Upper lobe of right lung (tissue), 1 donor: ENCODE measurements at regions not wholly inside any gene's neighbourhood (a gene's known extent, or its start where the extent isn't known, plus 50 kb on each side); places are given as distances from the start of the nearest gene placed in this dataset.

Experiments used
- ATAC-seq: fragments of 200-7000 bp; cut with Tn5 transposase; one replicate; pipeline ENCODE4 v1.9.1; 2020; ENCODE audit warnings: mild to moderate bottlenecking, moderate library complexity
- DNase-seq: peaks from one replicate; pipeline ENCODE4 v3.0.0-alpha.2; 2020
- H3K27ac ChIP-seq: fragments of 200-600 bp; one replicate; pipeline ENCODE4 v1.8.0; 2022
- H3K27me3 ChIP-seq: fragments of 200-600 bp; one replicate; pipeline ENCODE4 v1.8.0; 2022; ENCODE audit warnings: mild to moderate bottlenecking
- H3K36me3 ChIP-seq: fragments of 200-600 bp; one replicate; pipeline ENCODE4 v1.8.0; 2022
- H3K4me1 ChIP-seq: fragments of 200-600 bp; one replicate; pipeline ENCODE4 v1.8.0; 2022
- H3K4me3 ChIP-seq: fragments of 200-600 bp; one replicate; pipeline ENCODE4 v1.8.0; 2022; ENCODE audit warnings: mild to moderate bottlenecking
- H3K9me3 ChIP-seq: fragments of 200-600 bp; one replicate; pipeline ENCODE4 v1.8.0; 2022
- intact Hi-C: fragments of 100-400 bp; cut with DNase I; formaldehyde crosslinking; loops from one replicate; pipeline ENCODE4 v1.11.0; 2022
- TF ChIP-seq, protein P1 (sequence below): fragments of 200-600 bp; IDR thresholded peaks from one replicate; pipeline ENCODE4 v1.8.0; 2022; ENCODE audit warnings: antibody characterized with exemption
- donor health status: DM: no; HTN: yes; CAD: no; lungs with severe emphysema.

DNA sequence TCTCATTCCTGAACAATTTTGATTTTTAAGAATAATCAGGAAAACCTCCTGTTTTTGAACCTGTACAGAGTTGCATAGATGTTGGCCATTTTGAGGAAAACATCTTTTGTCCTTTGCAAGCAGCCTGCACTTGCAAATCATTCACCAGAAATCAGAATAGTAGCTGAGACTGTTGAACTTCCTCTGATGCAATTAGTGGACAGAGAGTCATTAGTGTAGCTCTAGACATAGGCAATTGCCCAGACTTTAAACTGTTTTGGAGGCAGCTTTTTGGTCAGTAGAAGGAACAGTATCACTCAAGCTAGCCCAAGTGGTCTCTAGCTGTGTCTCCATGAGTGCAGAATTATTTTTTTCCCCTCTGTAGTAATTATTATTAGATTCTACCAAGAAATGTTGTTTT is 326.1 kb downstream of the PIK3C3 start:
- TF ChIP-seq, protein P1, sequence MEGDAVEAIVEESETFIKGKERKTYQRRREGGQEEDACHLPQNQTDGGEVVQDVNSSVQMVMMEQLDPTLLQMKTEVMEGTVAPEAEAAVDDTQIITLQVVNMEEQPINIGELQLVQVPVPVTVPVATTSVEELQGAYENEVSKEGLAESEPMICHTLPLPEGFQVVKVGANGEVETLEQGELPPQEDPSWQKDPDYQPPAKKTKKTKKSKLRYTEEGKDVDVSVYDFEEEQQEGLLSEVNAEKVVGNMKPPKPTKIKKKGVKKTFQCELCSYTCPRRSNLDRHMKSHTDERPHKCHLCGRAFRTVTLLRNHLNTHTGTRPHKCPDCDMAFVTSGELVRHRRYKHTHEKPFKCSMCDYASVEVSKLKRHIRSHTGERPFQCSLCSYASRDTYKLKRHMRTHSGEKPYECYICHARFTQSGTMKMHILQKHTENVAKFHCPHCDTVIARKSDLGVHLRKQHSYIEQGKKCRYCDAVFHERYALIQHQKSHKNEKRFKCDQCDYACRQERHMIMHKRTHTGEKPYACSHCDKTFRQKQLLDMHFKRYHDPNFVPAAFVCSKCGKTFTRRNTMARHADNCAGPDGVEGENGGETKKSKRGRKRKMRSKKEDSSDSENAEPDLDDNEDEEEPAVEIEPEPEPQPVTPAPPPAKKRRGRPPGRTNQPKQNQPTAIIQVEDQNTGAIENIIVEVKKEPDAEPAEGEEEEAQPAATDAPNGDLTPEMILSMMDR, result no peak

DNA sequence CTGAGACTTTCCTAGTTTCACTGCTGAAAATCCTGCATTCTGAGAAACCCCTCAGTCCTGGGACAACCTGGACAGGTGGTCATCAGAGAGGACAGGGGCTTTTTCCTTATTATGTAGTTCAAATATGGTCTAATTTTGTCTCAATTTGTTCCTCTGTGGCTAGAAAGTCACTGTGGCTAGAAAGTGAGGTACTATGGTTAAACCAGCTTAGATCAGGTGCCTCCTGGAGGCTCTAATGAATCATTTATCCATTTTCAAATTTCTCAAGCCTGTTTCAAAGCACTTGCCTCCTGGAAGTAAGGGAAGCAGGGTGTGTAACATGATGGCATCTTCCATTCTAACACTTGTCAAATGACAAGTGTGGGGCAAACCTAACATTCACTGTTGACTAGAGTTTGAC is 326.8 kb downstream of the PIK3C3 start:
- no peaks in the 10 kb centered on the region for H3K9me3 ChIP-seq
- H3K4me1 ChIP-seq, result no peaks in the 10 kb centered on the region
- no peak overlapping the region for H3K27ac ChIP-seq
- ATAC-seq (no peak), DNase-seq (no peak)
- no peaks in the 10 kb centered on the region for H3K27me3 ChIP-seq
- no peak overlapping the region for H3K4me3 ChIP-seq
- H3K36me3 ChIP-seq, result no peaks in the 10 kb centered on the region
- TF ChIP-seq, protein P1, result no peak
- intact Hi-C loops, result no loop called here

More for the DNA sequence above, 326.1 kb downstream of the PIK3C3 start:
- Histone ChIP-seq H3K9me3 (no peaks in the 10 kb centered on the region), H3K27ac (no peak overlapping the region), H3K4me1 (no peaks in the 10 kb centered on the region), H3K27me3 (no peaks in the 10 kb centered on the region), H3K4me3 (no peak overlapping the region), H3K36me3 (no peaks in the 10 kb centered on the region)
- DNase-seq (no peak), ATAC-seq (no peak)
- intact Hi-C loops, result no loop called here

DNA sequence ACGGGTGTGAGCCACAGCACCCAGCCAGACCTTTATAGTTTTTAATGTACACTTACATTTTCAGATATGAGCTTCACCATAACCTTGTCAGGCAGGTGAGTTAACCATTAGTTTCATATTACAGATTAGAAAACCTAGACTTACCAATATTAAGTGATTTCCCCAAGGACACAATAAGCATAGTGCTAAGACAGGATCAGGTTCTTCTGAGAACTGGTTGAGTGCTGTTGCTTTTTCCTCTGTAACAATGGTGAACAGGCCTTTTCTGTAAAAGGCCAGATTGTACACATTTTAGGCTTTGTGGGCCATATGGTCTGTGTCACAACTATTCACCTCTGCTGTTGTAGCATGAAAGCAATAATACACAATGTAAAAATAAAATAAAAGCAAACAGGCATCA is 332.0 kb downstream of the PIK3C3 start:
- Histone ChIP-seq H3K4me1 (no peaks in the 10 kb centered on the region), H3K27ac (no peak overlapping the region), H3K9me3 (no peaks in the 10 kb centered on the region), H3K36me3 (no peaks in the 10 kb centered on the region), H3K27me3 (no peaks in the 10 kb centered on the region), H3K4me3 (no peak overlapping the region)
- DNase-seq, result no peak
- TF ChIP-seq, protein P1, result no peak
- intact Hi-C loops, result no loop called here
- ATAC-seq, result no peak

DNA sequence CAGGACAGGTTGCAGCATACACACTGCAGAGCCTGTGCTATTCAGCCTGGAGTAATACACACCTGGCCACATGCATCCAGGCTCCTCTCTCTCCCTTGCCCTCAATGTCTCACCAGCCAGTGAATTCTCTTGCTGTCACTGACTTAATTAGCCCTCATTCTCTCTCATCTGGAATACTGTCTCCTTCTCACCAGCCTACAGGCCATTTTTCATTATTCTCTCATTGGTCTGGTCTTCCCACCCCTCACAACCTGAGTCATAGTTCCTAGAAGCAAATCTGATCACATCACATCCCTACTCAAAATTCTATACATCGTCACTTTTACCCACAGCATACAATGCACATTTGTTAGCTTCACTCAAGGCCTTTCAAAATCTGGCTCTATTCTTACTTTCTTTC is 333.1 kb downstream of the PIK3C3 start:
- DNase-seq (no peak), ATAC-seq (no peak)
- intact Hi-C loops, result no loop called here
- no peaks in the 10 kb centered on the region for H3K9me3 ChIP-seq
- no peak overlapping the region for H3K4me3 ChIP-seq
- TF ChIP-seq, protein P1, result no peak
- no peak overlapping the region for H3K27ac ChIP-seq
- no peaks in the 10 kb centered on the region for H3K4me1 ChIP-seq
- H3K27me3 ChIP-seq, result no peaks in the 10 kb centered on the region
- no peaks in the 10 kb centered on the region for H3K36me3 ChIP-seq

DNA sequence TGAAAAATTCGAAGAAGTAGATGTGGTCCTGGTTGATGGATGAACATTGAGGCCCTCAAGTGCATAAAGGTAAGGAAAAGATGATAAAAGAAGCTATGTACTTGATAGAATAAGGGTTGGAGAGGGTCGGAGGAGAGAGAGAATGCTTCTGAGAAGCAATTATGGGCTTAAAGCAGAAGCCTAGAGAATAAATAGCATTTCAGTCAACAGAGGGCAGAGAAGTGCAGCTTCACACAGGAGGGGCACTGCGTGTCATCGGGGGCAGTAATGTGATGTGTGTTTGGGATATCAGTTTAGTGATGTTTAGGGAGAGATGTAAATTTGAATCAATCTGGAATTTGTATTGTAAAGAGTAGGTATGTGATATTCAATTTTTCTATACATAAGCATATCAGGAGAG is 334.5 kb downstream of the PIK3C3 start:
- Histone ChIP-seq H3K36me3 (no peaks in the 10 kb centered on the region), H3K27ac (no peak overlapping the region), H3K9me3 (no peaks in the 10 kb centered on the region), H3K27me3 (no peaks in the 10 kb centered on the region), H3K4me3 (no peak overlapping the region), H3K4me1 (no peaks in the 10 kb centered on the region)
- intact Hi-C loops, result no loop called here
- TF ChIP-seq, protein P1, result no peak
- ATAC-seq (no peak), DNase-seq (no peak)
